GM12872 (cell line): ENCODE measurements at regions not wholly inside any gene's neighbourhood (a gene's known extent, or its start where the extent isn't known, plus 50 kb on each side); places are given as distances from the start of the nearest gene placed in this dataset.

Experiments used
- CTCF ChIP-seq: IDR thresholded peaks from 3 replicates; pipeline ENCODE4 v1.5.1; 2011; ENCODE audit warnings: low read depth, mild to moderate bottlenecking, low read length, moderate library complexity; ENCODE audit not compliant: insufficient read depth

DNA sequence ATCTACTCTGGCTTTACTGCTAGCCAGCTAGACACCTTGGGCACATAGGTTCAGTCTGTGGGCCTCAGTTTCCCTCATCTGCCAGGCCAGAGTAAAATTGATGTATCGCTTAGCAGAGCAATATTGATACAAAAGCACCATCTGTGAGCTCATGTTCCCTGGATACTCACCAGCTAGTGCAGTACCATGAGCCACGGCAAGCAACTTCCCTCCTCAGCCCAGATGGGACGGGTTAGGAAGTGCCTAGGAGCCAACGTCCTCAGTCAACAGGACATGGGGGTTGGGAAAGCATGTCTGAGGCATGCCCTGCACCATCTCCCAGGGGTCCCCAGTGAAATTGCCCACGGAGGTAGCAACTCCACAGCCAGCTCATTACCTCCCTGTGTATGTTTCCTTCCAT is 258.3 kb downstream of the ANKRD60 start:
- no peak for TF ChIP-seq CTCF

DNA sequence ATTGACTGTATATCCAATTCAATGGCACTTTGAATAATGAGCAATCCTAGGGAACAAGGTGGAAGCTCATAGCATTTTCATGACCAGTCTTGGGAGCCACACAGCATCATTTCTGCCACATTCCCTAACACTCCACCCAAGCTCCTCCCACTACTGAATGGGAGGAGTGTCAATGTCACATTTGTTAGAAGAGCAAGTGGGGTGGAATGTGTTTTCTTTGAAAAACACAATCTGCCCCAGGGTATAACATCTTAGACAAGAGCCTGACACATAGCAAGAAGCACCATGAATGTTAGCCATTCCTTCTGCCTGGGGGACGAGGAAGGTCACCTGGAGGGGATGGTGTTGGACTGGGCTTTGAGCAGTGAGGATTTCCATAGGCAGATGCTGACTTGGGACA is 258.3 kb upstream of the PMEPA1 start:
- no peak for TF ChIP-seq CTCF

- TF ChIP-seq CTCF, result no peak
Observed at GRCh38 chr20:57967364-57967763, 257.5 kb upstream of the PMEPA1 start.

DNA sequence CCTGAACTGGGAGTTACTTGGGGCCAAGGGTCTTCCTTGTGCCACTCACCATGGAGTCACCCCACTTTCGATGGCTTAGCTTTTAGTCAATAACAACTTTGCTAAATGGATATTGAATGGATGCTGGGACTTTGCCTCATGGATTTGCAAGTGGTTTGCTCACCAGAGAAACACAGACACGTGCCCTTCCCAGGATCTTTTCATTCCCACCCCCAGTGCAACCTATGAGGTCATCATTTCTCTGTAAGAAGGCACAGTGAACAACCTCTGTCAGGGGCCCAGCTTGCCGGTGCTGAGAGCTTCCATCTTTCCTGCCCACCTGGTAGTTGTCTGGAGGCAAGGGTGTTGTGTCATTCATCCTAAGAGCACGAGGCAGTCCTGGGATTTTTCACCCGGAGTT is 256.8 kb upstream of the PMEPA1 start:
- no peak for TF ChIP-seq CTCF

GRCh38 chr20:57965441-57965840 is 255.6 kb upstream of the PMEPA1 start:
- no peak for TF ChIP-seq CTCF

GRCh38 chr20:57964011-57964862 is 254.4 kb upstream of the PMEPA1 start:
- TF ChIP-seq CTCF, result no peak

GRCh38 chr20:57960803-57961575 is 251.2 kb upstream of the PMEPA1 start:
- no peak for TF ChIP-seq CTCF
